H9 (cell line): ENCODE measurements at regions not wholly inside any gene's neighbourhood (a gene's known extent, or its start where the extent isn't known, plus 50 kb on each side); places are given as distances from the start of the nearest gene placed in this dataset.

Experiments
- DNase-seq: peaks from one replicate; pipeline ENCODE4 v3.0.0-alpha.2; 2017
- H2AFZ ChIP-seq: one replicate; pipeline ENCODE4 v1.6.1; 2013; ENCODE audit warnings: mild to moderate bottlenecking, low read length, control low read depth, moderate library complexity
- H2AK5ac ChIP-seq: 2 replicates; pipeline ENCODE4 v1.6.1; 2013; ENCODE audit warnings: low read length, control low read depth, mixed read lengths; ENCODE audit not compliant: insufficient read length
- H2BK120ac ChIP-seq: one replicate; pipeline ENCODE4 v1.6.1; 2013; ENCODE audit warnings: low read depth, mild to moderate bottlenecking, low read length, control low read depth, inconsistent platforms; ENCODE audit not compliant: poor library complexity, severe bottlenecking
- H2BK12ac ChIP-seq: 2 replicates; pipeline ENCODE4 v1.6.1; 2013; ENCODE audit warnings: low read length, control low read depth, mixed read lengths, low read depth; ENCODE audit not compliant: insufficient read length
- H2BK15ac ChIP-seq: 2 replicates; pipeline ENCODE4 v1.6.1; 2013; ENCODE audit warnings: low read depth, low read length, control low read depth
- H2BK20ac ChIP-seq: one replicate; pipeline ENCODE4 v1.6.1; 2013; ENCODE audit warnings: low read depth, mild to moderate bottlenecking, low read length, control low read depth, inconsistent platforms; ENCODE audit not compliant: poor library complexity, severe bottlenecking
- H2BK5ac ChIP-seq: 2 replicates; pipeline ENCODE4 v1.6.1; 2013; ENCODE audit warnings: low read length, control low read depth, mixed read lengths; ENCODE audit not compliant: insufficient read length
- H3K14ac ChIP-seq: 2 replicates; pipeline ENCODE4 v1.6.1; 2013; ENCODE audit warnings: low read length, control low read depth; ENCODE audit not compliant: insufficient read depth
- H3K18ac ChIP-seq: 2 replicates; pipeline ENCODE4 v1.6.1; 2013; ENCODE audit warnings: low read depth, mild to moderate bottlenecking, mixed read lengths, low read length, control low read depth; ENCODE audit not compliant: insufficient read length
- H3K23ac ChIP-seq: 2 replicates; pipeline ENCODE4 v1.6.1; 2013; ENCODE audit warnings: low read length, control low read depth, mixed read lengths, low read depth; ENCODE audit not compliant: insufficient read length
- H3K23me2 ChIP-seq: 2 replicates; pipeline ENCODE4 v1.6.1; 2013; ENCODE audit warnings: low read depth, mild to moderate bottlenecking, mixed read lengths, low read length, control low read depth; ENCODE audit not compliant: insufficient read length, poor library complexity, severe bottlenecking
- H3K27ac ChIP-seq: 2 replicates; pipeline ENCODE4 v1.5.1; 2013; ENCODE audit warnings: low read length, control low read depth, mixed read lengths, low read depth; ENCODE audit not compliant: insufficient read length
- H3K27me3 ChIP-seq: 2 replicates; pipeline ENCODE4 v1.6.1; 2013; ENCODE audit warnings: low read length, control low read depth, inconsistent platforms; ENCODE audit not compliant: insufficient read depth
- H3K4ac ChIP-seq: 2 replicates; pipeline ENCODE4 v1.6.1; 2013; ENCODE audit warnings: low read depth, mild to moderate bottlenecking, control low read depth, inconsistent platforms, low read length, moderate library complexity
- H3K4me1 ChIP-seq: 2 replicates; pipeline ENCODE4 v1.6.1; 2013; ENCODE audit warnings: low read length, control low read depth, inconsistent platforms; ENCODE audit not compliant: insufficient read depth
- H3K4me2 ChIP-seq: 2 replicates; pipeline ENCODE4 v1.6.1; 2013; ENCODE audit warnings: low read length, control low read depth, mixed read lengths; ENCODE audit not compliant: insufficient read length, insufficient read depth
- H3K56ac ChIP-seq: 2 replicates; pipeline ENCODE4 v1.6.1; 2013; ENCODE audit warnings: low read depth, mild to moderate bottlenecking, mixed read lengths, low read length, control low read depth; ENCODE audit not compliant: insufficient read length
- H3K79me1 ChIP-seq: 2 replicates; pipeline ENCODE4 v1.6.1; 2013; ENCODE audit warnings: low read depth, mild to moderate bottlenecking, moderate library complexity, low read length, control low read depth, inconsistent platforms; ENCODE audit not compliant: insufficient read depth, poor library complexity, severe bottlenecking
- H3K79me2 ChIP-seq: 2 replicates; pipeline ENCODE4 v1.6.1; 2013; ENCODE audit warnings: low read length, control low read depth, inconsistent platforms; ENCODE audit not compliant: insufficient read depth
- H3K9ac ChIP-seq: 2 replicates; pipeline ENCODE4 v1.6.1; 2013; ENCODE audit warnings: low read length, control low read depth, mixed read lengths; ENCODE audit not compliant: insufficient read length; ENCODE audit errors: extremely low read depth
- H3K9me3 ChIP-seq: one replicate; pipeline ENCODE4 v1.6.1; 2013; ENCODE audit warnings: low read depth, low read length, inconsistent platforms; ENCODE audit not compliant: control insufficient read depth
- H3T11ph ChIP-seq: one replicate; pipeline ENCODE4 v1.6.1; 2013; ENCODE audit warnings: mild to moderate bottlenecking, low read length, control low read depth, inconsistent platforms
- H4K20me1 ChIP-seq: one replicate; pipeline ENCODE4 v1.6.1; 2013; ENCODE audit not compliant: control insufficient read depth, insufficient read length, insufficient read depth
- H4K5ac ChIP-seq: 2 replicates; pipeline ENCODE4 v1.6.1; 2013; ENCODE audit warnings: low read depth, mild to moderate bottlenecking, mixed read lengths, low read length, control low read depth; ENCODE audit not compliant: insufficient read length
- H4K8ac ChIP-seq: replicated peaks from 2 replicates; pipeline ENCODE4 v1.6.1; 2013; ENCODE audit warnings: low read length, control low read depth, mixed read lengths, low read depth; ENCODE audit not compliant: insufficient read length
- H4K91ac ChIP-seq: 2 replicates; pipeline ENCODE4 v1.6.1; 2013; ENCODE audit warnings: low read depth, mild to moderate bottlenecking, moderate library complexity, mixed read lengths, low read length, control low read depth; ENCODE audit not compliant: insufficient read length
- H3K27ac Mint-ChIP-seq, 3 experiments: 2 replicates in 2 of 3; 3 replicates in 1 of 3; pipeline ENCODE4 v1.8.0; 2020 to 2021; ENCODE audit warnings: mixed read lengths in 3 of 3, mild to moderate bottlenecking in 1 of 3, moderate library complexity in 1 of 3
- H3K27me3 Mint-ChIP-seq: 2 replicates; pipeline ENCODE4 v1.8.0; 2021; ENCODE audit warnings: low read depth, mild to moderate bottlenecking, moderate library complexity, mixed read lengths
- H3K36me3 Mint-ChIP-seq, 3 experiments: 2 replicates in 2 of 3; 3 replicates in 1 of 3; pipeline ENCODE4 v1.8.0; 2020 to 2021; ENCODE audit warnings: low read depth in 3 of 3, mixed read lengths in 3 of 3; ENCODE audit not compliant: insufficient read depth in 1 of 3
- H3K4me1 Mint-ChIP-seq, 2 experiments: 2 replicates each; pipeline ENCODE4 v1.8.0; 2020; ENCODE audit warnings: mixed read lengths in 2 of 2
- H3K4me3 Mint-ChIP-seq, 2 experiments: 2 replicates in 1 of 2; 3 replicates in 1 of 2; pipeline ENCODE4 v1.8.0; 2020 to 2021; ENCODE audit warnings: mild to moderate bottlenecking in 2 of 2, mixed read lengths in 2 of 2, moderate library complexity in 1 of 2
- H3K9me3 Mint-ChIP-seq, 2 experiments: 2 replicates in 1 of 2; 3 replicates in 1 of 2; pipeline ENCODE4 v1.8.0; 2020; ENCODE audit warnings: mild to moderate bottlenecking in 2 of 2, mixed read lengths in 2 of 2, moderate library complexity in 1 of 2
- WGBS: extraction: QIAGEN DNeasy Blood & Tissue Kit; methylation state at CpG from one replicate; pipeline ENCODE4 v1.1.7; 2013; ENCODE audit warnings: missing lambda C conversion rate, low lambda C conversion rate, mixed read lengths; ENCODE audit not compliant: insufficient read length; ENCODE audit errors: extremely low coverage; 5-methylcytosine and 5-hydroxymethylcytosine counted together
- TF ChIP-seq, protein P1 (sequence below): fragments of 200-600 bp; sonication (generic); conservative IDR thresholded peaks from 3 replicates; pipeline ENCODE4 v1.8.0; 2021; ENCODE audit warnings: antibody characterized with exemption, mild to moderate bottlenecking

GRCh38 chr6:105838171-105838570 lies 248.0 kb upstream of the PRDM1 start:
- no peak overlapping the region for H2BK20ac ChIP-seq
- no peaks in the 10 kb centered on the region for H3K27me3 Mint-ChIP-seq
- no peaks in the 10 kb centered on the region for H3K23me2 ChIP-seq
- H3K27ac ChIP-seq: no peak overlapping the region
- no peaks in the 10 kb centered on the region for H3K9me3 Mint-ChIP-seq
- TF ChIP-seq, protein P1, sequence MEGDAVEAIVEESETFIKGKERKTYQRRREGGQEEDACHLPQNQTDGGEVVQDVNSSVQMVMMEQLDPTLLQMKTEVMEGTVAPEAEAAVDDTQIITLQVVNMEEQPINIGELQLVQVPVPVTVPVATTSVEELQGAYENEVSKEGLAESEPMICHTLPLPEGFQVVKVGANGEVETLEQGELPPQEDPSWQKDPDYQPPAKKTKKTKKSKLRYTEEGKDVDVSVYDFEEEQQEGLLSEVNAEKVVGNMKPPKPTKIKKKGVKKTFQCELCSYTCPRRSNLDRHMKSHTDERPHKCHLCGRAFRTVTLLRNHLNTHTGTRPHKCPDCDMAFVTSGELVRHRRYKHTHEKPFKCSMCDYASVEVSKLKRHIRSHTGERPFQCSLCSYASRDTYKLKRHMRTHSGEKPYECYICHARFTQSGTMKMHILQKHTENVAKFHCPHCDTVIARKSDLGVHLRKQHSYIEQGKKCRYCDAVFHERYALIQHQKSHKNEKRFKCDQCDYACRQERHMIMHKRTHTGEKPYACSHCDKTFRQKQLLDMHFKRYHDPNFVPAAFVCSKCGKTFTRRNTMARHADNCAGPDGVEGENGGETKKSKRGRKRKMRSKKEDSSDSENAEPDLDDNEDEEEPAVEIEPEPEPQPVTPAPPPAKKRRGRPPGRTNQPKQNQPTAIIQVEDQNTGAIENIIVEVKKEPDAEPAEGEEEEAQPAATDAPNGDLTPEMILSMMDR: no peak
- H4K5ac ChIP-seq: no peak overlapping the region
- H3K4me1 ChIP-seq: no peaks in the 10 kb centered on the region
- no peak overlapping the region for H2BK120ac ChIP-seq
- H3K27me3 ChIP-seq: no peaks in the 10 kb centered on the region
- no peak overlapping the region for H3K14ac ChIP-seq
- no CpG with 5 or more reads among the region's 1 CpG for WGBS
- H3K79me2 ChIP-seq: no peaks in the 10 kb centered on the region
- no peak overlapping the region for H4K91ac ChIP-seq
- H3K9me3 ChIP-seq: no peaks in the 10 kb centered on the region
- no peak overlapping the region for H3K18ac ChIP-seq
- no peak overlapping the region for H2AFZ ChIP-seq
- H2BK12ac ChIP-seq: no peak overlapping the region
- H4K8ac ChIP-seq: no peak overlapping the region
- H3K9ac ChIP-seq: no peak overlapping the region
- H3K79me1 ChIP-seq: no peaks in the 10 kb centered on the region
- H2BK15ac ChIP-seq: no peak overlapping the region
- H3K27ac Mint-ChIP-seq: no peak overlapping the region
- no peak overlapping the region for H3K56ac ChIP-seq
- H3K23ac ChIP-seq: no peak overlapping the region
- no peak overlapping the region for H3K4me2 ChIP-seq
- H4K20me1 ChIP-seq: no peaks in the 10 kb centered on the region
- no peak for DNase-seq
- H3K4me3 Mint-ChIP-seq: no peak overlapping the region
- no peak overlapping the region for H3T11ph ChIP-seq
- H2BK5ac ChIP-seq: no peak overlapping the region
- no peak overlapping the region for H3K4ac ChIP-seq
- H3K4me1 Mint-ChIP-seq: peaks cover 4 to 6% of the 10 kb centered on the region in 2 experiments; a peak in 3 of 4 replicates
- no peak overlapping the region for H2AK5ac ChIP-seq
- no peaks in the 10 kb centered on the region for H3K36me3 Mint-ChIP-seq
